Panc1 (cell line): ENCODE measurements at regions not wholly inside any gene's neighbourhood (a gene's known extent, or its start where the extent isn't known, plus 50 kb on each side); places are given as distances from the start of the nearest gene placed in this dataset.

Experiments
- ATAC-seq: fragments of 200-7000 bp; cut with Tn5 transposase; 2 replicates; pipeline ENCODE4 v1.9.1; 2020; ENCODE audit warnings: mild to moderate bottlenecking, moderate library complexity
- BruUV-seq: library from RNA; stranded (reverse); fragments of 400-500 nt; replicated peaks from 2 replicates; lab custom pipeline; 2021; lab: Mats Ljungman, UMichigan
- CTCF ChIA-PET: fragments of 300-600 bp; sonication (Branson Sonifier 250); formaldehyde crosslinking; loops from one replicate; lab custom pipeline; 2022; ENCODE audit warnings: antibody characterized with exemption; lab: Charles Lee
- POLR2A ChIA-PET: fragments of 300-600 bp; sonication (Branson Sonifier 250); formaldehyde crosslinking; loops from one replicate; lab custom pipeline; 2022; ENCODE audit warnings: antibody characterized with exemption; lab: Charles Lee
- DNase-seq: peaks from one replicate; pipeline ENCODE4 v3.0.0-alpha.2; 2010; ENCODE audit warnings: low read depth, low spot score
- H3K27ac ChIP-seq: 2 replicates; pipeline ENCODE4 v1.5.1; 2011; ENCODE audit warnings: mild to moderate bottlenecking, low read length, inconsistent platforms
- H3K27me3 ChIP-seq: fragments of 200-500 bp; sonication (Bioruptor generic); 2 replicates; pipeline ENCODE4 v1.6.0; 2014; ENCODE audit warnings: low read length, inconsistent platforms; ENCODE audit not compliant: control insufficient read depth, insufficient read depth
- H3K36me3 ChIP-seq: fragments of 200-500 bp; sonication (Bioruptor generic); 2 replicates; pipeline ENCODE4 v1.5.1; 2014; ENCODE audit warnings: inconsistent platforms, mild to moderate bottlenecking, low read length, moderate library complexity; ENCODE audit not compliant: control insufficient read depth, insufficient read depth
- H3K4me1 ChIP-seq: 2 replicates; pipeline ENCODE4 v1.5.1; 2011; ENCODE audit warnings: inconsistent platforms, mild to moderate bottlenecking, low read length, moderate library complexity; ENCODE audit not compliant: control insufficient read depth, insufficient read depth
- H3K4me3 ChIP-seq, 2 experiments: 2 replicates each; pipeline ENCODE4 v1.5.1; 2011 to 2012; ENCODE audit warnings: low read depth in 2 of 2, low read length in 2 of 2, mild to moderate bottlenecking in 2 of 2, inconsistent platforms in 1 of 2, moderate library complexity in 1 of 2
- H3K9me3 ChIP-seq: fragments of 200-500 bp; sonication (Bioruptor generic); 2 replicates; pipeline ENCODE4 v1.5.1; 2014; ENCODE audit warnings: low read depth, mild to moderate bottlenecking, inconsistent platforms, low read length, moderate library complexity; ENCODE audit not compliant: control insufficient read depth, insufficient read depth
- CTCF ChIP-seq: fragments of 450-650 bp; IDR thresholded peaks from 2 replicates; pipeline ENCODE4 v1.5.1; 2017; ENCODE audit warnings: mild to moderate bottlenecking
- POLR2AphosphoS5 ChIP-seq: IDR thresholded peaks from 2 replicates; pipeline ENCODE4 v1.6.1; 2012; ENCODE audit warnings: mild to moderate bottlenecking, low read depth, low read length, moderate library complexity
- REST ChIP-seq, 2 experiments: IDR thresholded peaks; 2 replicates each; pipeline ENCODE4 v1.6.1; 2011 to 2012; ENCODE audit warnings: low read depth in 2 of 2, control low read depth in 1 of 2, low read length in 1 of 2, mild to moderate bottlenecking in 1 of 2, moderate library complexity in 1 of 2; ENCODE audit not compliant: insufficient read depth in 1 of 2
- SIN3A ChIP-seq: IDR thresholded peaks from 2 replicates; pipeline ENCODE4 v1.6.1; 2012; ENCODE audit warnings: low read depth, mild to moderate bottlenecking, low read length, moderate library complexity, borderline replicate concordance; ENCODE audit not compliant: insufficient read depth
- TCF7L2 ChIP-seq: IDR thresholded peaks from 2 replicates; pipeline ENCODE4 v1.6.1; 2011; ENCODE audit warnings: mild to moderate bottlenecking, low read depth, low read length, inconsistent platforms
- in situ Hi-C: cut with HindIII; loops from 2 replicates; pipeline ENCODE4 v1.10.0; 2016; ENCODE audit warnings: low sequenced_read_pairs, low pct_unique_long_range_greater_than_20kb
- intact Hi-C: fragments of 100-400 bp; cut with micrococcal nuclease; formaldehyde crosslinking; loops from one replicate; pipeline ENCODE4 v1.10.0; 2022; ENCODE audit not compliant: unreplicated experiment

GRCh38 chr4:14824189-14824588 lies 178.1 kb upstream of the CPEB2 start:
- ChIA-PET CTCF (no interaction called here), POLR2A (no interaction called here)
- Histone ChIP-seq H3K4me1 (no peaks in the 10 kb centered on the region), H3K4me3 (no peak overlapping the region), H3K27me3 (no peaks in the 10 kb centered on the region), H3K9me3 (no peaks in the 10 kb centered on the region), H3K27ac (no peak overlapping the region), H3K36me3 (no peaks in the 10 kb centered on the region)
- BruUV-seq: no TSS peak
- no peak for ATAC-seq
- in situ Hi-C loops (no loop called here), intact Hi-C loops (no loop called here)
- no peak for DNase-seq
- TF ChIP-seq REST (IDR thresholded peaks at IDR 0.05; ENCODE audit: insufficient read depth in 1 of 2, low read depth in 2 of 2, low read length in 1 of 2) (no peak), CTCF (no peak), POLR2AphosphoS5 (no peak), TCF7L2 (no peak), SIN3A (no peak)

DNA sequence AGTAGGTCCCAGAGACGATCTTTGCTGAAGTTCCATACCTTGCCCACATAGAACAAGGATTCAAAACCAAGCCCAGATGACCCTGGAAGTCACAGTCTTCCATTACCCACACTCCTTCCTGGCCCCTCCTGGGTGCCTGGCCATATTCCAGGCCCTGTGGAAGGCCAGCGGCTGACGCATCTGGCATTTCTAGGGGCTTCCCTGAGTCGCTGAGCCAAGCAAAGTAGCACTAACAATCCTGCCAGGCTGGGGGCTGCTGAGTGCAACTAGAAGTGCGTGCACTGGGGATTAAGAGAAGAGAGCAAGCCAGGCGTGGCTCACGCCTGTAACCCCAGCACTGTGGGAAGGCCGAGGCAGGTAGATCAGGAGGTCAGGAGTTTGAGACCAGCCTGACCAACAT lies 175.2 kb upstream of the CPEB2 start:
- no peaks in the 10 kb centered on the region for H3K27me3 ChIP-seq
- intact Hi-C loops (no loop called here), in situ Hi-C loops (no loop called here)
- H3K27ac ChIP-seq: no peak overlapping the region
- CTCF ChIA-PET: no interaction called here
- DNase-seq: no peak
- H3K9me3 ChIP-seq: no peaks in the 10 kb centered on the region
- H3K4me3 ChIP-seq: no peak overlapping the region
- TF ChIP-seq REST (IDR thresholded peaks at IDR 0.05; ENCODE audit: insufficient read depth in 1 of 2, low read depth in 2 of 2, low read length in 1 of 2) (no peak), POLR2AphosphoS5 (no peak), TCF7L2 (no peak), CTCF (no peak), SIN3A (no peak)
- H3K36me3 ChIP-seq: no peaks in the 10 kb centered on the region
- no TSS peak for BruUV-seq
- POLR2A ChIA-PET: no interaction called here
- H3K4me1 ChIP-seq: no peaks in the 10 kb centered on the region
- ATAC-seq: no peak
